ENCODE measurements at regions not wholly inside any gene's neighbourhood (a gene's known extent, or its start where the extent isn't known, plus 50 kb on each side); places are given as distances from the start of the nearest gene placed in this dataset.

- Mint-ChIP-seq H3K4me3 (no peak overlapping the region), H3K36me3 (ENCODE audit: low read depth) (no peaks in the 10 kb centered on the region), H3K9me3 (ENCODE audit: low read depth) (peaks cover 6% of the 10 kb centered on the region), H3K27ac (no peak overlapping the region), H3K27me3 (no peaks in the 10 kb centered on the region), H3K4me1 (no peaks in the 10 kb centered on the region)
- ChIA-PET POLR2A (no interaction called here), CTCF (no interaction called here)
- intact Hi-C loops (cut with DNase I, micrococcal nuclease), result no loop called here
- ATAC-seq, result no peak
- no peak for DNase-seq
Observed at GRCh38 chr5:167158588-167158987, 1132.9 kb upstream of the WWC1 start.

DNA sequence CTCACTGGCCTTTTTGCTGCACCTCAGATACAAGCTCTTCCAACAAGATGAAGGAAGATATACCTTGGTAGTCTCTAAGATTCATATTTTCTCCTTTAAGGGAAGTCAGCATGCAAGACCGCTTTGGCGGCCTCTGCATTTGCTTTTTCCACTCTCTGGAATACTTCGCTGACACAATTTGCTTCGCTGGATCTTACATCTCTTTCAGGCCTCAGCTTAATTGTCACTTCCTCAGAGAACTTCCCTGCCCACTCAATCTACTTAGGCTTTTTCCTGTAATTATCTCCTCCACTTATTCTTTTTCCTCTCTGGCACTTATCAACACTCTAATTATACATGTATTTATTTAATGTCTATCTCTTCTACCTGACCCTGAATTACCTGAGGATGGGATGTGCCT lies 1131.1 kb upstream of the WWC1 start:
- Mint-ChIP-seq H3K4me1 (no peaks in the 10 kb centered on the region), H3K27me3 (no peaks in the 10 kb centered on the region)
- CTCF ChIA-PET, result no interaction called here

GRCh38 chr5:167166696-167167095 lies 1124.7 kb upstream of the WWC1 start:
- no peak overlapping the region for H3K27ac Mint-ChIP-seq
- no peak for ATAC-seq
- no peak for DNase-seq
- H3K36me3 Mint-ChIP-seq (ENCODE audit: low read depth), result no peaks in the 10 kb centered on the region
- no peaks in the 10 kb centered on the region for H3K27me3 Mint-ChIP-seq
- H3K4me1 Mint-ChIP-seq, result no peaks in the 10 kb centered on the region
- ChIA-PET CTCF (no interaction called here), POLR2A (no interaction called here)
- H3K4me3 Mint-ChIP-seq, result no peak overlapping the region
- H3K9me3 Mint-ChIP-seq (ENCODE audit: low read depth), result peaks cover 3% of the 10 kb centered on the region
- intact Hi-C loops (cut with DNase I, micrococcal nuclease), result no loop called here

More for the DNA sequence above, 1131.1 kb upstream of the WWC1 start:
- Mint-ChIP-seq H3K27ac (no peak overlapping the region), H3K36me3 (ENCODE audit: low read depth) (no peaks in the 10 kb centered on the region), H3K4me3 (no peak overlapping the region), H3K9me3 (ENCODE audit: low read depth) (peaks cover 6% of the 10 kb centered on the region)
- POLR2A ChIA-PET, result no interaction called here
- intact Hi-C loops (cut with DNase I, micrococcal nuclease), result no loop called here
- ATAC-seq (no peak), DNase-seq (no peak)

DNA sequence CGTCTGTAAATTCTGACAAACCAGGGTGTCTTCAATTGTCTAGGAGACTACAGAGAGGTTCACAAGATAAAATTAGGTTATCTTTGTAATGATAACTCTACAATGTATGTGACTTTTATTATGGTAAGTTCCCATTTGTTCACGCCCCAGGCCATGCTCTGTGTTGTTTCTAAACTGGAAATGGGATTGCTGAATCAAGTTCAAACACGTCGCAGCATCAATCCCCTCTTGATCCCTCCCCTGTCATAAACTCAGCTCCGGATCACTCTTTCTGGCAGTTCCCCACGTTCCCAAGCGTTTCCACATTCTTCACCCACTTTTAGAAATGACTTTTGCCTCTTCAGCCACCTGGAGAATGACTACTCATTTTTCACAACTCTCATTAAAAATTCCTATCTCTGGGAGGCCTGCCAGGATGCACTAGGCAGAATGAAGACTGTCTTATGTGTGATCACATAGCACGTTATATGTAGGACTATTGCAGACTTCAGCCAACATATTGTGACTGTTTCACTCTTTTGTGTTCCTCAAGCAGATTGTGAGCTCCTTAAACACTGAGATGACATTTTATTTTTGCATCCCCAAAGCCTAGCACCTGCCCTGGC lies 1124.2 kb upstream of the WWC1 start:
- POLR2A ChIA-PET, result no interaction called here
- Mint-ChIP-seq H3K4me1 (no peaks in the 10 kb centered on the region), H3K27ac (no peak overlapping the region), H3K27me3 (no peaks in the 10 kb centered on the region), H3K9me3 (ENCODE audit: low read depth) (peaks cover 3% of the 10 kb centered on the region), H3K4me3 (no peak overlapping the region), H3K36me3 (ENCODE audit: low read depth) (no peaks in the 10 kb centered on the region)
- ATAC-seq, result no peak
- DNase-seq, result no peak
- CTCF ChIA-PET, result no interaction called here
- intact Hi-C loops (cut with DNase I, micrococcal nuclease), result no loop called here

GRCh38 chr5:167168971-167169370 lies 1122.5 kb upstream of the WWC1 start:
- Mint-ChIP-seq H3K27me3 (no peaks in the 10 kb centered on the region), H3K27ac (no peak overlapping the region), H3K9me3 (ENCODE audit: low read depth) (peaks cover 4% of the 10 kb centered on the region), H3K4me1 (no peaks in the 10 kb centered on the region), H3K36me3 (ENCODE audit: low read depth) (no peaks in the 10 kb centered on the region), H3K4me3 (no peak overlapping the region)
- intact Hi-C loops (cut with DNase I, micrococcal nuclease), result no loop called here
- DNase-seq (no peak), ATAC-seq (no peak)
- POLR2A ChIA-PET, result no interaction called here
- CTCF ChIA-PET, result no interaction called here

GRCh38 chr5:167171056-167171455 lies 1120.4 kb upstream of the WWC1 start:
- no peak for DNase-seq
- Mint-ChIP-seq H3K36me3 (ENCODE audit: low read depth) (no peaks in the 10 kb centered on the region), H3K27ac (no peak overlapping the region), H3K4me3 (no peak overlapping the region), H3K4me1 (no peaks in the 10 kb centered on the region), H3K9me3 (ENCODE audit: low read depth) (peaks cover 7% of the 10 kb centered on the region), H3K27me3 (no peaks in the 10 kb centered on the region)
- intact Hi-C loops (cut with DNase I, micrococcal nuclease), result no loop called here
- ATAC-seq, result no peak
- ChIA-PET CTCF (no interaction called here), POLR2A (no interaction called here)

- Mint-ChIP-seq H3K36me3 (ENCODE audit: low read depth) (no peaks in the 10 kb centered on the region), H3K27ac (no peak overlapping the region), H3K9me3 (ENCODE audit: low read depth) (peaks cover 7% of the 10 kb centered on the region), H3K4me3 (no peak overlapping the region), H3K4me1 (no peaks in the 10 kb centered on the region), H3K27me3 (no peaks in the 10 kb centered on the region)
- CTCF ChIA-PET, result no interaction called here
- no peak for ATAC-seq
- no peak for DNase-seq
- intact Hi-C loops (cut with DNase I, micrococcal nuclease), result no loop called here
- POLR2A ChIA-PET, result no interaction called here
Observed at GRCh38 chr5:167177736-167178135, 1113.7 kb upstream of the WWC1 start.

DNA sequence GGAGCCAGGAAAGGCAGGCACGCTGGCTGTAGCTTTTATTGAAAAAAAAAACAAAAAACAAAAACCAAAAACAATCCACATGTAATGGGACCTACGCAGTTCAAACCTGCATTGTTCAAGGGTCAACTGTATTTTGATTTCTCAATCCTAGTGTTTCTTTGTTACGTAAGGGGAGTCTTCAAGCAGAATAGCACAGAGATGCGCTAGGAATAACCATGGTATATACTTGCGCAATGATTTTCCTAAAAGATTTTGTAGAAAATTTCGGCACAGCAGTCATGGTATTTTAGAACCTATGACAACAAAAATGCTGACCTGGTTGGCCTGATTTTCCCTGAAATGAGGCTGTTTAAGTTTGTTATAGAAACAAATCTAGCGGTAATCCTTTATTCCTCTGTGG lies 1110.5 kb upstream of the WWC1 start:
- CTCF ChIA-PET, result no interaction called here
- Mint-ChIP-seq H3K27me3 (no peaks in the 10 kb centered on the region), H3K36me3 (ENCODE audit: low read depth) (no peaks in the 10 kb centered on the region)

GRCh38 chr5:167205881-167206280 lies 1085.6 kb upstream of the WWC1 start:
- no peak for DNase-seq

More for the DNA sequence above, 1110.5 kb upstream of the WWC1 start:
- no peak overlapping the region for H3K4me3 Mint-ChIP-seq
- ATAC-seq, result no peak
- peaks cover 3% of the 10 kb centered on the region for H3K9me3 Mint-ChIP-seq (ENCODE audit: low read depth)
- DNase-seq, result no peak
- POLR2A ChIA-PET, result no interaction called here
- H3K4me1 Mint-ChIP-seq, result no peaks in the 10 kb centered on the region
- no peak overlapping the region for H3K27ac Mint-ChIP-seq
- intact Hi-C loops (cut with DNase I, micrococcal nuclease), result no loop called here

DNA sequence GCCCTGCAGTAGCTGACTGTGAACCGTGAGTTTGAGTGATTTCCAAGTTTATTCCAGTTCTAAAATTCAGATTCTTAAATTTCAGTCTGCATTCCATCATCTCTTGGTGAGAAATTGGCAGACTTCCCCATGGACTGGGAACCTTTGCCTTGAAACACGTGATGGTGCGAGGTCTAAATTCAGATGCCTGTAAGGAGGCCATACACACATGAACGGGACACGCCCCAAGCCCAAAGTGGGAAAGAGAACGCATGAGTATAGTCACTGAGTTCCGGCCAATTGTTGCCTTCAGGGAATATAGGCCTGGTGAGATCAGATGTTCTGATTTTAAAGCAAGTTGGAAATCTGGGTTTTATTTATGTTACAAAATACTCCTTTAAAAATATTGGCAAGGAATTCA lies 1084.4 kb upstream of the WWC1 start:
- Mint-ChIP-seq H3K9me3 (ENCODE audit: low read depth) (peaks cover 5% of the 10 kb centered on the region), H3K36me3 (ENCODE audit: low read depth) (no peaks in the 10 kb centered on the region), H3K4me3 (no peak overlapping the region), H3K27ac (no peak overlapping the region), H3K4me1 (no peaks in the 10 kb centered on the region), H3K27me3 (no peaks in the 10 kb centered on the region)
- no peak for ATAC-seq
- POLR2A ChIA-PET, result no interaction called here
- CTCF ChIA-PET, result no interaction called here
- intact Hi-C loops (cut with DNase I, micrococcal nuclease), result no loop called here
- DNase-seq, result no peak

More at GRCh38 chr5:167205881-167206280, 1085.6 kb upstream of the WWC1 start:
- H3K4me3 Mint-ChIP-seq, result no peak overlapping the region
- ATAC-seq, result no peak
- no peaks in the 10 kb centered on the region for H3K36me3 Mint-ChIP-seq (ENCODE audit: low read depth)
- peaks cover 5% of the 10 kb centered on the region for H3K9me3 Mint-ChIP-seq (ENCODE audit: low read depth)
- ChIA-PET CTCF (no interaction called here), POLR2A (no interaction called here)
- H3K27ac Mint-ChIP-seq, result no peak overlapping the region
- intact Hi-C loops (cut with DNase I, micrococcal nuclease), result no loop called here
- no peaks in the 10 kb centered on the region for H3K4me1 Mint-ChIP-seq
- H3K27me3 Mint-ChIP-seq, result no peaks in the 10 kb centered on the region

- peaks cover 7% of the 10 kb centered on the region for H3K9me3 Mint-ChIP-seq (ENCODE audit: low read depth)
- no peaks in the 10 kb centered on the region for H3K36me3 Mint-ChIP-seq (ENCODE audit: low read depth)
- no peaks in the 10 kb centered on the region for H3K27me3 Mint-ChIP-seq
- ChIA-PET POLR2A (no interaction called here), CTCF (interaction anchor here (0.7 kb wide), 1 partner anchor 1410 kb away, joined by 3 read pairs; no protein-coding TSS in a partner anchor)
- no peak overlapping the region for H3K27ac Mint-ChIP-seq
- no peaks in the 10 kb centered on the region for H3K4me1 Mint-ChIP-seq
- ATAC-seq (no peak), DNase-seq (no peak)
- H3K4me3 Mint-ChIP-seq, result no peak overlapping the region
- intact Hi-C loops (cut with DNase I, micrococcal nuclease), result no loop called here
Observed at GRCh38 chr5:167208911-167209310, 1082.5 kb upstream of the WWC1 start.

DNA sequence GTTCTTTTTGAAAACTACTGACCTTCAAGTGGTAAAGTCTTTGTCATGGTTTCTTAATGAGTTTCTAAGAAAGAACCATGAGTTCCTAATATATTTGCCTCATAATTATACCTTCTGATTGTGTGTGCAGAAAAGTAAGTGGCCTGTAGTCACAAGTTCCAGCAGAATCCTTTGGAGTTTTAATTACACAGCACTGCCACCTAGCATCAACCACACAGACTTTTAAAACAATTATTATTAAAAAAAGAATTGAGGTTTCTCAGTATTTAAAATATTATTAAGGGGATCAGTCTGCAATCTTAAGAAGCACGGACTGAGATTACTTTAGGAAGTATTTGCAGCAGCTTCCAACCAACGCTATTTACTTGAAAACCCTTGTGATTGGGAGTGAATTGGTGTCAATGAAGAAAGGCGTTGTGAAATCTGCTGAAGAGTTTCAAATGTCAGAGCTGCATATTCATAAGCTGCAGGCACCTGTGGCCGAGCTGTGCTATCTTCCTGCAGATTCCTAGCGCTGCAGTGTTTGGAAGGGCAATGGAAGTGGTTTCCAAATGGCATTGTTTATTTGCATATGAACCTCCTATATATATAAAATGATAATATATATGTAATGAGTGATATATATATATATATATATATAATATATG lies 1074.2 kb upstream of the WWC1 start:
- intact Hi-C loops (cut with DNase I, micrococcal nuclease), result no loop called here
- POLR2A ChIA-PET, result no interaction called here
- no peaks in the 10 kb centered on the region for H3K27me3 Mint-ChIP-seq
- H3K9me3 Mint-ChIP-seq (ENCODE audit: low read depth), result peaks cover 2% of the 10 kb centered on the region
- CTCF ChIA-PET, result no interaction called here
- H3K36me3 Mint-ChIP-seq (ENCODE audit: low read depth), result no peaks in the 10 kb centered on the region
- no peak overlapping the region for H3K4me3 Mint-ChIP-seq
- no peaks in the 10 kb centered on the region for H3K4me1 Mint-ChIP-seq
- no peak overlapping the region for H3K27ac Mint-ChIP-seq
- ATAC-seq (no peak), DNase-seq (no peak)
